HuH-7 (cell line): ENCODE measurements at regions not wholly inside any gene's neighbourhood (a gene's known extent, or its start where the extent isn't known, plus 50 kb on each side); places are given as distances from the start of the nearest gene placed in this dataset.

ENCODE experiments used
- DNase-seq: peaks from one replicate; pipeline ENCODE4 v3.0.0; 2011; ENCODE audit warnings: low spot score

DNA sequence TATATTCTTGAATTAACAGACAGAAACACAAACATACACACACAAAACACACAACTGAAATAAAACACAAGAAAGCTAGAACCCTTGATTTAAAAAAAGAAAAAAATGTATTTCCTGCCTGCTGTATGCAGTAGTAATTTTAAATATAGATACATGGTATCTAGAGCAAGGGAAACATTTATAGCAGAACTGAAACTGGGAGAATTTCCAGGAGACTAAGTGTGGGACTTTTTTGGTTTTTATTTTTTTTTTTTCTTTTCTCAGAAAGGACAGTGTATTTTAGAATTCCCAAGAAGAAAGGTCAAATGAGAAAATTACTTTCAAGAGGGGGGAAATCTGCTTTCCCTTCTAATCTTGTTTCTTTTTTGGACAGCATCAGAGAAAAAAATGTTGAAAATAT, 558.9 kb upstream of the PKDCC start:
- no peak for DNase-seq

DNA sequence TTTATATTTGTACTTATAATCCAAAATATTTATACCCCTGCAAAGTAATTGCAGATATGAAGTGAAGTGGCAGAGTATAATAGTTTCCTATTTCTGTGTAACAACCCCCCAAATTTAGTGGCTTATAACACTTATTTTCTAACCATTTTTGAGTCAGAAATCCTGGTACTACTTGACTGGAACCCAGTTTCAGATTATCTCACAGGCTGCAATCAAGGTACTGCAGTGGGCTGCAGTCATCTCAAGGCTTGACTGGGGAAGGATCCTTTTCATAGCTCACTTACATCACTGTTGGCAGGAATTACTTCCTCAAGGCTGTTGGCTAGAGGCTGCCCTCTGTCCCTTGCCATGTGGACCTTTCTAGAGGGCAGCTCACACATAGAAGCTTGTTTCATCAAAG, 558.2 kb upstream of the PKDCC start:
- DNase-seq, result no peak

DNA sequence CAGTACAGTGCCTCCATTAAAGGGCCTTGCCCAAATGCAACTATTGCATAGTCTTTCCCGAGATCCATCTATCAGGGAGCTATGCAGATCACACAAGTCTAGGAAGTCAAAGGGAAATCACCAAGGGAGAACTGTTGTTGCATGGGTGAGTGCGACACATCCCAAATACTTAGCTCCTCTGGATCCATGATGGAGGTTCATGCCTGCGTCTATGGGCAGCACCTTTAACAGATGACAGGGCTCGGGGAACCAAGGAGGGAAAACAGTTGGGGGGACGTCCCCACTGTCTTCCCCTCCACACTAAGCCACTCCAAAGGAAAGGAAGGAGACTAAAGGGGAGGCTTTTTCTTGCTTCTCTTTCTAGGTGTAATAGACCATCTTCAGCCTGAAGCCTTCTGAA, 552.8 kb upstream of the PKDCC start:
- DNase-seq, result no peak

DNA sequence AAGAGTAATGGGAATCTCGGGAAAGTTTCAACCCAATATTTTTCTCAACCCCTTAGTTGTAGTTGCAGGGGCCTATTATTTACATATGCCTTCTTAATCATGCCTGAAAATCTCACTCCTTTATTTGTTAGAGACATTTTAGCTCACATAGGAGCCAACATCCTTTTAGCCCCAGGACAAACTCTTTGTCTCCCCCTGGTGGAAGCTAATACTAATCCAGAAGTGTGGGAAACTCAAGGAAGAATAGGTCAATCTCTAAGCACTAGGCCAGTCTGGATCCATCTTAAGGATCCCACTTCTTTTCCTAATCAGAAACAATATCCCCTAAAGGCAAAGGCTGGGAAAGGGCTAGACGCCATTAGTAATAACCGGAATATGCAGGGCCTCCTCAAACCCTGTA, 550.9 kb upstream of the PKDCC start:
- no peak for DNase-seq

DNA sequence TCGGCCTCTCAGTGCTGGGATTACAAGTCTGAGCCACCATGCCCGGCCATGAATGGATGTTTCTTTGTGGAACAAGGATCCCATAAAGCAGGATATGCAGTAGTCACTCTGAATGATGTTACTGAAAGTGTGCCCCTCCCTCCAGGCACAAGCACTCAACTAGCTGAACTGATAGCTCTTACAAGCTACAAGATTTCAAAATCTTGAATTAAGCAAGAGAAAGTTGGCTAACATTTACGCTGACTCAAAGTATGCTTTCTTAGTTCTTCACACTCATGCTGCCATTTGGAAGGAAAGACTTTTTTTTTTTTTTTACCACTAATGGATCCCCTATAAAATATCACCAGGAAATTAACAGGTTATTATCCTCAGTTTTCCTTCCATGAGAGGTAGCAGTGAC, 549.0 kb upstream of the PKDCC start:
- no peak for DNase-seq

DNA sequence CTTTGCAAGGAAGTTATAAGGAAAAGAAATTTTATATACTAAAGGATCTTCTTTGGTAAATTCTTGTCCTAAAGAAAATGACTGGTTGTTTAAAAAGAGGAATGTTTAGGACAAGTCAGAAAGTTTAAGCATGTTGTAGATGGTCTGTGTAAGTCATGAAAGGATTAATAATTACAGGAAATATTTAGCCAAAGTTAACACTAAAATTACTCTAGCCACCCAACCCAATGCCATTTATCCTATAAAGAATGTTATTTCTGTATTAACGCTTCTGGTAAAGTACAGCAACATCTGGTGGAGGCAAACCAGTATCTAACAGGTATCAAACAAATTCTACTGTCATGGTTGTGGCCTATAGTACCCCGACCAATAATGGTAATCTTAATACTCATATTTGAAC, 546.9 kb upstream of the PKDCC start:
- DNase-seq, result no peak

DNA sequence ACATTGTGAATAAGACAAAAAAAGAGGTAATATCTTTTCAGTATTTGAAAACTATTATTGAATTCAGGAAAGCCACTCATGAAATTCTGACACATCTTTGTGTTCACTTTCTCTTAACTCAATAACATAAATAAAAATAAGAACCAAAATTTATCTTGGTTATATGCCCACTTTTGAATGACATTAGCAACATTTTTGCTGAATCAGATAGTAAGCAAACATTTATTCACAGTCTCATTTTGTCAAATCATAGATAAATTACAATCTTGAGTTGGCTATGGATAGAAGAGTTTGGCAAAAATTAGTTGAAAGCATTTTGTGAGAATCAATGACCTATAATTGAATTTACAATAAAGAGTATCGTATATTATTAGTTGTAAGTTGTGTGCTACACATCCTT, 545.1 kb upstream of the PKDCC start:
- DNase-seq, result no peak

DNA sequence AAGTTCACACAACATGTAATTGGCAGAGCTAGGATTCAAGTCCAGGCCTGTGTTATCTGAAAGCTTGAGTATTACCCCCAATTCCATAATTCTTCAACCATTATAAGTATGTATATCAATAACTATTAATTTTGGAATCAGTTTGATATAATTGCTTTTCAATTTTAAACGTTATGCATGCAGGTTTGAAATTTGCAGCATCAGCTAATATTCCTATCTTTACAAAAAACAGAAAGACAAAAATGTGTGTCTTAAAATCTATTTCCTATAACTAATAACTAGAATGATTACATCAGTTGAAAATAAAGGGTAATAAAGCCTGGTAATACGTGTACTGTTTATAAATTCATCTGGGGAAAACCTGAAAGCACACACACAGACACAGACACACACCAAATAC, 543.3 kb upstream of the PKDCC start:
- DNase-seq, result no peak

DNA sequence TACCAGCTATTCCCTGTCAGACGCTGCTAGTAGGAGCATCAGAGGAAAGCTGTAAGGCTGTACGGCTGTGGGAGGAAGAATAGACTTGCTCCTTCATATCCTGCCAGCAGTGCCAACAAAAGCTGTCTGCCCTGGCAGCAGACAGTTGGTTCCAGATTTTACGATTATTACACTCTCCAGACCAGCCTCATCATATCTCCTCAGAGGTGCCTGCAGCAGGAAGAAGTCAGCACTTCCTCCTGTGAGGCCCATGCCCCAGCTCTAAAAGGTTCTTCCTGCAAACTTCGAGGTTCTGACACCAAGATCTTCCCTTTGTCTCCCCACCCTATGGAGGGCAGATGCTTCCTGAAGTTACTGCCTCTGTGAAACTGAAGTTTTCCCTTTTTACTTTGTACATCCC, 537.7 kb upstream of the PKDCC start:
- no peak for DNase-seq

DNA sequence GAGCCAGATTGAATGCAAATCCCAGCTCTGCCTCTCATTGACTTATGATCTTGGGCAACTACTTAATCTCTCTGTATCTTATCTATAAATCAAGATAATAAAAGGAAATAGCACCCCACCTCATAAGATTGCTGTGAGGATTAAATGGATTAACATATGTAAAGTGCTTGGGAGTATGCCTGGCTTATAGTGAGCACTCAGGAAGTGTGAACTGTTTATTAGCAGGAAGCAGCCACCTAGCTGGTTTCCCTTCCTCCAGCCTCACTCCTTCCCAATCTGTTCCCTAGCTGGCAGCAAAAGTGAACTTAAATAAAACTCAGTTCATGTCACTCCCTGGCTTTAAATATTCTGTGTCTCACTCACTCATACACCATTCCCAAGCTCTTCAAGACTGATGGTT, 526.6 kb upstream of the PKDCC start:
- no peak for DNase-seq

DNA sequence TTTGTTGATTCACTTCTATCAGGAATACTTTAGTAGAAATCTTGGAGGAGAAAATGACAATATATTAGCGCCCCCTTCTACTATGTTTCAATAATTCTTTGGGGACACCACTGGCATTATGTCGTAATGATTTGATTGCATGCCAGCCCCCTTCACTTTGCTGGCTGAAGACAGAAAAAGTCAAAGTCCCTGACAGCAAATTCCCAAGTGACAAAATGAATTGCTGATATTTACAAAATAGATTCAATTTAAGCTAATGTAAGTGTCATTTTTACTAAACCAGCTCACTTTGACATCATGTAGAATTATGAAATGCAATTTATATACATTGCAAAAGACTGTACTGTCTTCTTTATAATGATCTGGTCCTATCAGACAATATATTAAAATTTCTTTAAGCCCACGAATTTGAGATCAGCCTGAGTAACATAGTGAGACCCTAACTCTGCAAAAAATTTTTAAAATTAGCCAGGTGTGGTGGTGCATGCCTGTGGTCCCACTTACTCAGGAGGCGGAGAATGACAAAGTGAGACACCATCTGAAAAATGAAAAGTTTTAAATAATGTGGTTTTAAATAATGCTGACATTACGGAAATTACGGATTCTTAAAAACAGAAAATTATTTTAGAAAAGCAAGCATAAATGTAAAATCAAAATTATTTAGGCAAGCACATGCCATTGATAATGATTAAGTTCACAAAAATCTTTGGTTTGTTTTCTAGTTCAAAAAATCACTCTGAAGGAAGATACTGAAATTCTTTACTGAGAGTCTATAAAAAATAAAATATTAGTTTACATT, 520.1 kb upstream of the PKDCC start:
- no peak for DNase-seq

DNA sequence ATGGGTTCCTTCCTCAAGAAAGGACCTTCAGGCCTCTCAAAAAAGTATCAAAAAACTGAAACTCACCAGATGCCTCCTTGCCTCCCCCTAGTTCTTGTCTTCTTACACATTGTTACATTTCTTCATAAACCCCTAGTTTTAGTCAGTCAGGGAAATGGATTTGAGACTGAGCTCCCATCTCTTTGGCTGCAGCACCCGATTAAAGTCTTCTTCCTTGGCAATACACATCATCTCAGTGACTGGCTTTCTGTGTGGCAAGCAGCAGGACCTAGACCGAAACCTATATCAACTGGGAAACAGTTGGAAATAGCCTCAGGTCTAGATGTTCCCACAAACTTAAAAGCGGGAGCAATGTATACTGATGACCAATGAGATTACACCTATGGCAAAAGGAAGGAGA, 512.2 kb upstream of the PKDCC start:
- no peak for DNase-seq

DNA sequence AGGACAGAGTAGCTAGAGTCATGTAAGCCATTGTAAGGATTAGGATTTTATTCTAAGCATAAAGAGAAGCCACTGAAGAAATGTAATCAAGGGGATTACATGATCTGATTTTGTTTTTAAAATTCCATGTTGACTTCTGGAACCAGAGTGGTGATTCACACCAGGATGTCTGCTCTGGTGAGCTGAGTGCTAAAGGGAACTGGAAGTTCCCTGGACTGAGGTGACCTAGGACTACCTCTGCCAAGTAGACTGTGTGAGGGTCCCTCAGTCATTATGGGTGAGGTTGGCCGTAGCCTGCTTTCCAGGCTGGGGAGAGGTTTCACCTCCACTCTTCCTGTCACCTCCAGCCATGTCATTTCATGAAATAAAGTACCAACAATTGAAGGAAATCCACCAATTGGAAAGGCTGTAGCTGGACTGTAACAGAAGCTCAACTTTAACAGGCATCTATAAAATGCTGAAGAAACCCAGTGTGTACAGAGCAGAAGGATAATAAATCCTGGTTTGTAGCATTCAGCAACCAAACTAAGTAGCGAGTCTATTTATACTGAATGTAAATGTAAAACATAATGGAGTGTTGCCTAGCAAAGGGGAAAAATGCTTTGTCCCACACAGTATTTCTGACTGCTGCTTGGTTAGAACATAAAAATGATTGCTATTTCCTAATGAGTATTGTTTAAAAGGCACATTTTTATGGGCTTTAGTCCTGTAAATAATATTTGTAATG, 507.4 kb upstream of the PKDCC start:
- DNase-seq, result no peak

DNA sequence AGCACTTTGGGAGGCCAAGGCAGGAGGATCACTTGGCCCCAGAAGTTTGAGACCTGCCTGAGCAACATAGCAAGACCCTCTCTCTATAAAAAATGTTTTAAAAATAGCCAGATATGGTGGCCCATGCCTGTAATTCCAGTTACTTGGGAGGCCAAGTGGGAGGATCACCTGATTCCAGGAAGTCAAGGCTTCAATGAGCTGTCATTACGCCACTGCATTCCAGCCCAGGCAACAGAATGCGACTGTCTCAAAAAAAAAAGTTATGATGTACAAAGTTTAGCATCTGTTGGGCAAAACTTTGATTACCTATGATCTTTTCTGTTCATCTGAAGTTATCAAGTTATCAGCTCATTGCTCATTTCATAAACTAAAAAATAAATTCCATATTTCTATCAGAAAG, 504.1 kb upstream of the PKDCC start:
- no peak for DNase-seq

DNA sequence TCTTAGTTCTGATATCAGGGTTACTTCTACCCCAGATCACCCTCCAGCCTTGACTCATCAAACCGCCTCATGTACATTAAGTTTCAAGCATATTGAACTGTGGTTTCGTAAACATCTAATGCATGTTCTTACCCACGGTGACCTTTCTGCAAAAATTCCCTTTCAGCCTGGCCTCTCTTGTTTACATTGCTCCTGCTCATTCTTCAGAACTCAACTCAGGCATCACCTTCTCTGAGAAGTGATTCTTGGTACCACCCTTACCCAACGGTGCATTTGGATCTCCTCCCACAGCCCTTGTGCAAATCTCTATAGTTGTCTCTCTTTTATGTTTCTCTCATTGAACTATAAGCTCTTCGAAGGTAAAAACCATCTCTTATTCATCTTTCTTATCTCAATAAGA, 503.1 kb upstream of the PKDCC start:
- DNase-seq, result no peak

DNA sequence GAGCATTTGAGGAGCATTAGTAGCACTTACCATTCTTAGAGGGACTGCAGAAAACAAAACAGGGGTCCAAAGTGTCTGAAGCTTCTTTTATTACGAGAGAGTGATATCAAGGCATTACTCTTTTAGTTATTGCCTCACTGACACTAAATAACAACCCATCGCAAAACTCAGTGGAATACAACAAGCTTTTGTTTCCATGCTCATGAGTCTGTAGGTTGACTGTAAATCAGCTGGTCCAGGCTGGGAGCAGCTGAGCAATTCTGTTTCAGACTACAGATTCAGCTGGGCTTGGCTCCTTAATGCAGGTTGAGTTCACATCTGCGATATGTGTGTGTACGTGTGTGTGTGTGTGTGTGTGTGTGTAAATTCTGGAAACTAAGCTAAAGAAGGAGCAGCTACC, 501.8 kb upstream of the PKDCC start:
- DNase-seq, result no peak

DNA sequence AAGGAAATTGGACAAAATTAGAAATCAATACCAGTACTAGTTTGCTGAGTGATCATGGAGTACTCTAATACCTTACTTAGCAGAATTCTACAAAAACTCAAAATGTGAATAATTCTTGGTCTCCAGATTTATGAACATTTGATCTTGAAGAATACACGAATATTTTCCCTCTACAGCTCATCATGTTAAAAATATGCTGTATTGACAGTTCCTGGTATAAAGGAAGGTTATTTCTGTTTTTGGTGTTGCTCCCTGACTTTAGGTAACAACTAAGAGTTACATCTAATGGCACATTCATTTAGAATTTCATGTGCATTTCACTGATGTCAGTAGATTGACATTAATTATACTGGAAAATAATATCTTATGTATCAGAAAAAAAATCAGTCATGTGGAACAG, 479.2 kb upstream of the PKDCC start:
- DNase-seq, result no peak

DNA sequence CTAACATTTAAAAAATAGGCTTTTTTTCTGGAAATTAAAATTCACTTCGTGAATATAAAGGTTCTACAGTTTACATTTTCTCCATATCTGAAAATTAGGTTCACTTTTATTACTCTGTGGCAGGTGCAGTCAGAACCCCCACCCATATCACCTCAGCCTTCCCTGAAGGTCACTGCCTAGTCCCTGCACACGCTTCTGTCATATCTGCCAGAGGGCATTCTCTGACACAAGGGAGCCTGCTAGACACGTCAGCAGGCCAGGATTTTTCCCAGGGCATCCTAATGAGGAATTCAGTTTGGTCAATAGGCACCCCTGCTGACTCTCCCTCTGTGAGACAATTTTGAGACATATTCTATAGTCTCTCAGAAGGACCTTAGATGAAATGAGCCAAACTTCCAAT, 475.7 kb upstream of the PKDCC start:
- DNase-seq, result no peak

DNA sequence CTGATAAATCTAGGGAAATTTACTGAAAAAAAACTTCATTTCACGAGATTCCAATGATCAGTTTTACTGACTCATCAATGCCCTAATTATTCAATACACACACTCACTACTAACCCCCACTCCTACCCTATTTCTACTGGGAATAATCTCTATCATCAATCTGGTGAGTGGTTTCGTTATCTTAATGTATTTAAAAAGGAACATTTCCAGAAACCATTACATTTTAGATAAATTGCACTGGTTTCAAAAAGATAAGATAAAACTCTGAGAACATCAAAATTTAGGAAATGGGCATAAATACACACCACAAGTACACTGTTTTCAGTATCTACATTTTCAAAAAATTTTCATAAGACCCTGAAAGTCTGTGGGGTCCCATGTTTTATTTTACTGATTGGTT, 471.4 kb upstream of the PKDCC start:
- DNase-seq, result no peak

DNA sequence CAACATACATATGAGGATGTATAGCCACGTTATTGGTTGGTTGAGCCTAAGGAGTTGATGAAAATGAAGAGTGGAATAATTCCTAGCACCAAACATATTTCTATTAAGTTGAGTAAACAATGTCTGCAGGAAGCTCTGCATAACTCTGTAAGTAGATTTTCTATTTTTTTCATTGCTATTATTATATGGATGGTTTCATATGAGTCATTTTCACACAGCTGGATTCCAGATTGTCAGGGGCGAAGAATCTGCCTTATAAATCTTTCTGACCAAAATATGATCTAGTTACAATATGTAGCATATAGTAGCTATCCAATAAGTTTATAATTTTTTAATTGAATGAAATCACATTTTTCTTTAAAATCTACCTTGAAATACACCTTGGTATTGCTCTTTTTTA, 468.0 kb upstream of the PKDCC start:
- no peak for DNase-seq

DNA sequence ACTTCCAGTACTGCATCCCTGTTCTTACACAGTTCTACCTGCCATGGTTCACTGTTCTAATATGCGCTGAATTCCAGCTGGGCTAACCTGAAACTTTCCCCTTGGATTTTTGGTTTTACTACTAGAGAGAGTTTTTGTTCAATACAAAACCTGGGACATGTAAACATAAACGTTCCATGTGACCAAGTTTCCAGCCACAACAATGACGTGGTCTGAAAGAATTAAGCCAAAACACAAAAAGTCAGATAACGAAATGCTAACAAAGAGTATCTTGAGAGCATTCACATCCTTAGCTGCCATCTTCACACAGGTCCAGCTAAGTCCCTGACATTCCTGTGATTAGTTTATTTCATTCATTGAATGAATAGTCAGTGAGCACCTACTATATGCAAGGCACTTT, 467.0 kb upstream of the PKDCC start:
- no peak for DNase-seq

DNA sequence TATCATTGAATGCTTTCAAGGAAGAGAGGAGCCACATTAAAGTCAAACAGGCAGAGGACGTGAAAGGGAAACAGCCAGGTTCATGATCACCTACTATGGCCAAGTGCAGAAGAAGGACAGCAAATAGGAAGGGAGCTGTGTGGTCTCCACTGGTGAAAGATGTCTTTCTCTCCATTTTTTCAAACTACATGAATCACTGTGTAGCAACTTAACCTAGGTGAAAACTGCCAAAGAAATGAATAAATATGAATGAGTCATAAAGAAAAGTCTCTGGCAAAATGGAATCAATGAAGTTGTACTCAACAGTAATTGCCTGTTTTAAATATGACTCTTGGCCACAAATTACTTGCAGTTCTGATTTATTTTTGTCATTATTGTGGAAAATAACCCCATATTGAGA, 452.6 kb upstream of the PKDCC start:
- DNase-seq, result no peak

DNA sequence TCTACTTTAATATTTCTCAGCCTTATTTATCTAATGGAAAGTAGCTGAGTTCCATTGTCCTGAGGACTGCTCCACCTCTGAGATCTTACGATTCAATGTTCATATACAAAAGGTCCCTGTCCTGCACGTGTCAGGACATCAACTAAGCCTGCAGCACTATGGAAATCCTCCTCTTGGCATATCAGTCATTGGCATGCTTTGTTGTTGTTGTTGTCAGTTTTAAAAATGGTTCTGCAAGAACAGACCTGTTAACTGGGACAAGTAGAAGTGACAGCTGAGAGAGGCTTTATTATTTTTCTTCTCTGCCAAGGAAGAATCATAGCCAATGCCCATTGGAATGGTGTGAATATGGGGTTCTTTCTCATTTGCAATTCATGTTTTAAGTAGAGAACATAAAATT, 450.1 kb upstream of the PKDCC start:
- no peak for DNase-seq
